A673 (cell line): ENCODE measurements at regions not wholly inside any gene's neighbourhood (a gene's known extent, or its start where the extent isn't known, plus 50 kb on each side); places are given as distances from the start of the nearest gene placed in this dataset.

Source experiments
- BruUV-seq: library from RNA; stranded (reverse); fragments of 400-500 nt; replicated peaks from 2 replicates; lab custom pipeline; 2021; lab: Mats Ljungman, UMichigan
- CTCF ChIA-PET: fragments of 300-600 bp; sonication (Branson Sonifier 250); formaldehyde crosslinking; loops from one replicate; lab custom pipeline; 2022; ENCODE audit warnings: antibody characterized with exemption; lab: Charles Lee
- POLR2A ChIA-PET: fragments of 300-600 bp; sonication (Branson Sonifier 250); formaldehyde crosslinking; loops from one replicate; lab custom pipeline; 2022; ENCODE audit warnings: antibody characterized with exemption; ENCODE audit not compliant: low non-redundant PET; lab: Charles Lee
- DNase-seq: peaks from one replicate; pipeline ENCODE4 v3.0.0-alpha.2; 2015; ENCODE audit warnings: low spot score
- H3K27ac ChIP-seq: fragments of 200-600 bp; sonication (generic); 2 replicates; pipeline ENCODE4 v1.5.1; 2016; ENCODE audit warnings: mixed run types, low read depth, mild to moderate bottlenecking, mixed read lengths, antibody characterized with exemption, low read length; ENCODE audit not compliant: poor library complexity, severe bottlenecking
- H3K27me3 ChIP-seq: fragments of 200-600 bp; sonication (generic); replicated peaks from 2 replicates; pipeline ENCODE4 v1.6.1; 2017; ENCODE audit warnings: mixed run types, low read depth, mild to moderate bottlenecking, mixed read lengths, antibody characterized with exemption, low read length; ENCODE audit not compliant: insufficient read depth, poor library complexity
- H3K36me3 ChIP-seq: fragments of 200-600 bp; sonication (generic); 2 replicates; pipeline ENCODE4 v1.6.1; 2016; ENCODE audit warnings: mixed run types, mild to moderate bottlenecking, mixed read lengths, antibody characterized with exemption, low read length; ENCODE audit not compliant: insufficient read depth, poor library complexity, severe bottlenecking
- H3K4me1 ChIP-seq: fragments of 200-600 bp; sonication (generic); 2 replicates; pipeline ENCODE4 v1.6.1; 2017; ENCODE audit warnings: mixed run types, mild to moderate bottlenecking, mixed read lengths, antibody characterized with exemption, low read length; ENCODE audit not compliant: insufficient read depth, poor library complexity, severe bottlenecking
- H3K4me3 ChIP-seq: fragments of 200-600 bp; sonication (generic); 2 replicates; pipeline ENCODE4 v1.5.1; 2016; ENCODE audit warnings: low read depth, mixed run types, mild to moderate bottlenecking, mixed read lengths, low read length; ENCODE audit not compliant: poor library complexity, severe bottlenecking
- H3K9me3 ChIP-seq: fragments of 200-600 bp; sonication (generic); 2 replicates; pipeline ENCODE4 v1.6.1; 2016; ENCODE audit warnings: mixed run types, low read depth, mild to moderate bottlenecking, mixed read lengths, antibody characterized with exemption, low read length; ENCODE audit not compliant: poor library complexity, severe bottlenecking
- EZH2 ChIP-seq: fragments of 200-600 bp; sonication (generic); IDR thresholded peaks from 2 replicates; pipeline ENCODE4 v1.6.1; 2017; ENCODE audit warnings: borderline replicate concordance, low read depth, mild to moderate bottlenecking, mixed read lengths, antibody characterized with exemption, low read length; ENCODE audit not compliant: poor library complexity, severe bottlenecking
- intact Hi-C: fragments of 100-400 bp; cut with micrococcal nuclease; formaldehyde crosslinking; loops from one replicate; pipeline ENCODE4 v1.10.0; 2022; ENCODE audit not compliant: unreplicated experiment
- TF ChIP-seq, protein P1 (sequence below): fragments of 300-800, 200-600 bp; sonication (generic); conservative IDR thresholded peaks from 2 replicates; pipeline ENCODE4 v1.5.1; 2017; ENCODE audit warnings: low read depth, mild to moderate bottlenecking, antibody characterized with exemption, low read length, moderate library complexity, mixed read lengths

DNA sequence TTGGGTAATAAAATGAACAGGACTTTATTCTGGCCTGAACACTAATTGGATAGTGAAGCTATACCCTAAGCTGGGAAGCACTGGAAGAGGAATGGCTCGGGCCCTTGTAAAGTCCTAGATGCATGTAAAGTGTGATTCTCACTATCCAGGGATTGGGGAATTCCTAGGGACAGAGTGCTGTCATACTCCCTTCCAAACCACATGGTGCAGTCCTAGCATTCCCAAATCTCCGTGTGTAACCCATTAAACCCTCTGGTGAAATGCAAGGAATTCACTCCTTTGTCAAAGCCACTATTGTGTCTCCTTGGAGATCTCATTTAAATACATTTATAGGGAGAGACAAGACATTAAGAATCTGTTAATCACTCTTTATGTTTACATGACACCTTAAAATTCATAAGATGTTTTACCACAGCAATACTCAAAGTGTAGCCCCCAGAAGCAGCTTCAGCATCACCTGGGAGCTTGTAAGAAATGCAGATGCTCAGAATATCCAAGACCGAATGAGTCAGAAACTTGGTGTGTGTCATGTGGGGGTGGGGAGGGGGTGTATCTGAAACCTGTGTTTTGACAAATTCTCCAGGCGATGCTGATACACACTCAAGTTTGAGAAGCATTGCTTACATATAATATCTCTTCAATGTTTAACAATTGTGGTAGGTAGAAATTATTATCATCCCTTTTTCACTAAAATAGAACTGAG lies 121.8 kb upstream of the NPHP3 start:
- H3K27me3 ChIP-seq, result peaks cover 4% of the 10 kb centered on the region

DNA sequence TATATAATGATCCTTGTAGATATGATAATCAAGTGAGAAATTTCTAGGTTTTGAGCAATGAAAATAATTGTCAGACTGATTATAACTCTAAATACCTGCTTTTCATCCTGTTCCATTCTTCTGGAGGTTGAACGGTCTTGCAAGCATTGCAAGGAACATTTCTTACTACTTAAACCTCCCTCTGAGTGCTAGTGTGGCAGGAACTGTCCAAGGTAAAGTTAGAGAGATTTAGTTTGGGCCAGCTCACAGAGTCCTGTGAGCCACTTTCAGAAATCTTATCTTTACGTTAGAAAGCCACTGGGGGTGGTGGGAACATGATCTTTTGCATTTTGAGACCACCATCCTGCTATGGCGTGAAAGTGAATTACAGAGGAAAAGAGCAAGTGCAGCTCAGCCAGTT lies 121.1 kb upstream of the NPHP3 start:
- Histone ChIP-seq H3K4me1 (no peaks in the 10 kb centered on the region), H3K9me3 (no peaks in the 10 kb centered on the region), H3K27ac (no peak overlapping the region), H3K4me3 (no peak overlapping the region), H3K36me3 (no peaks in the 10 kb centered on the region), H3K27me3 (peaks cover 5% of the 10 kb centered on the region)
- no peak for DNase-seq
- CTCF ChIA-PET, result no interaction called here
- BruUV-seq, result no TSS peak
- TF ChIP-seq, protein P1, sequence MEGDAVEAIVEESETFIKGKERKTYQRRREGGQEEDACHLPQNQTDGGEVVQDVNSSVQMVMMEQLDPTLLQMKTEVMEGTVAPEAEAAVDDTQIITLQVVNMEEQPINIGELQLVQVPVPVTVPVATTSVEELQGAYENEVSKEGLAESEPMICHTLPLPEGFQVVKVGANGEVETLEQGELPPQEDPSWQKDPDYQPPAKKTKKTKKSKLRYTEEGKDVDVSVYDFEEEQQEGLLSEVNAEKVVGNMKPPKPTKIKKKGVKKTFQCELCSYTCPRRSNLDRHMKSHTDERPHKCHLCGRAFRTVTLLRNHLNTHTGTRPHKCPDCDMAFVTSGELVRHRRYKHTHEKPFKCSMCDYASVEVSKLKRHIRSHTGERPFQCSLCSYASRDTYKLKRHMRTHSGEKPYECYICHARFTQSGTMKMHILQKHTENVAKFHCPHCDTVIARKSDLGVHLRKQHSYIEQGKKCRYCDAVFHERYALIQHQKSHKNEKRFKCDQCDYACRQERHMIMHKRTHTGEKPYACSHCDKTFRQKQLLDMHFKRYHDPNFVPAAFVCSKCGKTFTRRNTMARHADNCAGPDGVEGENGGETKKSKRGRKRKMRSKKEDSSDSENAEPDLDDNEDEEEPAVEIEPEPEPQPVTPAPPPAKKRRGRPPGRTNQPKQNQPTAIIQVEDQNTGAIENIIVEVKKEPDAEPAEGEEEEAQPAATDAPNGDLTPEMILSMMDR, result no peak
- TF ChIP-seq EZH2, result no peak
- intact Hi-C loops, result no loop called here
- POLR2A ChIA-PET, result no interaction called here

More for the DNA sequence above, 121.8 kb upstream of the NPHP3 start:
- Histone ChIP-seq H3K9me3 (no peaks in the 10 kb centered on the region), H3K4me1 (no peaks in the 10 kb centered on the region), H3K36me3 (no peaks in the 10 kb centered on the region), H3K4me3 (no peak overlapping the region), H3K27ac (no peak overlapping the region)
- CTCF ChIA-PET, result no interaction called here
- TF ChIP-seq EZH2, result no peak
- TF ChIP-seq, protein P1, result no peak
- DNase-seq, result no peak
- no TSS peak for BruUV-seq
- intact Hi-C loops, result no loop called here
- POLR2A ChIA-PET, result no interaction called here

GRCh38 chr3:132841621-132842020 lies 119.4 kb upstream of the NPHP3 start:
- no peak for TF ChIP-seq EZH2
- TF ChIP-seq, protein P1, result no peak
- POLR2A ChIA-PET, result no interaction called here
- CTCF ChIA-PET, result no interaction called here

More at GRCh38 chr3:132841621-132842020, 119.4 kb upstream of the NPHP3 start:
- H3K36me3 ChIP-seq, result no peaks in the 10 kb centered on the region
- intact Hi-C loops, result no loop called here
- no peak for DNase-seq
- H3K4me3 ChIP-seq, result no peak overlapping the region
- no peaks in the 10 kb centered on the region for H3K9me3 ChIP-seq
- peaks cover 8% of the 10 kb centered on the region for H3K27me3 ChIP-seq
- BruUV-seq, result no TSS peak
- no peaks in the 10 kb centered on the region for H3K4me1 ChIP-seq
- no peak overlapping the region for H3K27ac ChIP-seq
